ENCODE measurements at regions not wholly inside any gene's neighbourhood (a gene's known extent, or its start where the extent isn't known, plus 50 kb on each side); places are given as distances from the start of the nearest gene placed in this dataset.

GRCh38 chr2:203656522-203657287, 49.7 kb upstream of the CD28 start:
- H3K9me3 Mint-ChIP-seq = no peaks in the 10 kb centered on the region
- no peak overlapping the region for H3K27ac Mint-ChIP-seq (ENCODE audit: low read depth)
- no peaks in the 10 kb centered on the region for H3K27me3 Mint-ChIP-seq
- peaks cover 10% of the 10 kb centered on the region for H3K4me1 Mint-ChIP-seq
- DNase-seq (ENCODE audit: low spot score in 2 of 2) (no peak), ATAC-seq (replicated peaks; ENCODE audit: extremely low read depth, poor library complexity, severe bottlenecking) (no peak)
- H3K4me3 Mint-ChIP-seq = no peak overlapping the region
- peaks cover 2% of the 10 kb centered on the region for H3K36me3 Mint-ChIP-seq (ENCODE audit: insufficient read depth)
